ENCODE measurements at regions not wholly inside any gene's neighbourhood (a gene's known extent, or its start where the extent isn't known, plus 50 kb on each side); places are given as distances from the start of the nearest gene placed in this dataset.

- Histone ChIP-seq H3K4me3 (replicated peaks in 1 of 3; ENCODE audit: low read depth in 2 of 3, low read length in 3 of 3) (no peak overlapping the region), H4K20me1 (ENCODE audit: insufficient read depth, low read length) (no peaks in the 10 kb centered on the region), H2AFZ (ENCODE audit: insufficient read depth, low read depth, low read length, poor library complexity, severe bottlenecking) (no peak overlapping the region), H3K9me3 (replicated peaks in 1 of 2; ENCODE audit: control insufficient read depth in 1 of 2, insufficient read depth in 1 of 2, low read length in 2 of 2) (peaks cover 0 to 10% of the 10 kb centered on the region in 2 donors), H3K27ac (ENCODE audit: low read depth in 1 of 2, low read length in 2 of 2) (no peak overlapping the region), H3K27me3 (ENCODE audit: control insufficient read depth in 2 of 2, insufficient read depth in 2 of 2, low read length in 2 of 2) (no peaks in the 10 kb centered on the region), H3K4me2 (replicated peaks; ENCODE audit: extremely low read depth, low read length, poor library complexity, severe bottlenecking) (no peak overlapping the region), H3K9ac (ENCODE audit: insufficient read depth, low read length, poor library complexity, severe bottlenecking) (no peak overlapping the region), H3K36me3 (replicated peaks in 1 of 2; ENCODE audit: control insufficient read depth in 1 of 2, insufficient read depth in 2 of 2, low read length in 2 of 2) (no peaks in the 10 kb centered on the region), H3K79me2 (ENCODE audit: insufficient read depth, low read length) (no peaks in the 10 kb centered on the region), H3K4me1 (ENCODE audit: control insufficient read depth in 1 of 2, insufficient read depth in 2 of 2, low read length in 2 of 2) (no peaks in the 10 kb centered on the region)
- Mint-ChIP-seq H3K9me3 (peaks cover 0 to 8% (median 2%) of the 10 kb centered on the region in 7 donors), H3K36me3 (no peaks in the 10 kb centered on the region), H3K27me3 (ENCODE audit: low read depth in 3 of 3) (no peaks in the 10 kb centered on the region), H3K27ac (no peak overlapping the region), H3K4me3 (no peak overlapping the region), H3K4me1 (no peaks in the 10 kb centered on the region)
- WGBS (ENCODE audit: insufficient coverage), result no CpG with 5 or more reads among the region's 2 CpGs
- intact Hi-C loops (cut with micrococcal nuclease), result no loop called here
- DNase-seq, result no peak
- no peak for TF ChIP-seq CTCF (IDR thresholded peaks at IDR 0.05)
Measured at GRCh38 chr1:79749607-79750006, 743.1 kb upstream of the ADGRL4 start.

DNA sequence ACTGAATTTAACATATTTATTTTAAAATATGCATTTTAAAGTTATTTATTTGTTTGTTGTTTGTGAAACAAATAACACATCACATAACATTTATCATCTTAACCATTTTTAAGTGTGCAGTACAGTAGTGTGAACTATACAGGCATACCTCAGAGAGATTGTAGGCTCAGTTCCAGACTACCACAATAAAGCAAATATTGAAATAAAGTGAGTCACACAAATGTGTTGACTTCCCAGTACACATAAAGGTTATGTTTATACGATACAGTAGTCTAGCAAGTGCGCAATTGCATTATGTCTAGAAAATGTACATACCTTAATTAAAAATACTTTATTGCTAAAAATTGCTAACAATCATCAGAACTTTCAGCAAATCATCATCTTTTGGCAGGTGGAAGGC lies 739.4 kb upstream of the ADGRL4 start:
- H4K20me1 ChIP-seq (ENCODE audit: insufficient read depth, low read length), result no peaks in the 10 kb centered on the region
- no peaks in the 10 kb centered on the region for H3K27me3 ChIP-seq (ENCODE audit: control insufficient read depth in 2 of 2, insufficient read depth in 2 of 2, low read length in 2 of 2)
- H3K79me2 ChIP-seq (ENCODE audit: insufficient read depth, low read length), result no peaks in the 10 kb centered on the region
- Mint-ChIP-seq H3K4me3 (no peak overlapping the region), H3K27me3 (ENCODE audit: low read depth in 3 of 3) (no peaks in the 10 kb centered on the region), H3K4me1 (no peaks in the 10 kb centered on the region), H3K36me3 (no peaks in the 10 kb centered on the region), H3K27ac (no peak overlapping the region), H3K9me3 (peaks cover 0 to 6% (median under 1%) of the 10 kb centered on the region in 7 donors)
- no peak overlapping the region for H3K9ac ChIP-seq (ENCODE audit: insufficient read depth, low read length, poor library complexity, severe bottlenecking)
- no peak for DNase-seq
- peaks cover 0 to 5% of the 10 kb centered on the region in 2 donors for H3K9me3 ChIP-seq (replicated peaks in 1 of 2; ENCODE audit: control insufficient read depth in 1 of 2, insufficient read depth in 1 of 2, low read length in 2 of 2)
- no peaks in the 10 kb centered on the region for H3K4me1 ChIP-seq (ENCODE audit: control insufficient read depth in 1 of 2, insufficient read depth in 2 of 2, low read length in 2 of 2)
- no peak for TF ChIP-seq CTCF (IDR thresholded peaks at IDR 0.05)
- H3K4me2 ChIP-seq (replicated peaks; ENCODE audit: extremely low read depth, low read length, poor library complexity, severe bottlenecking), result no peak overlapping the region
- H3K4me3 ChIP-seq (replicated peaks in 1 of 3; ENCODE audit: low read depth in 2 of 3, low read length in 3 of 3), result no peak overlapping the region
- no peak overlapping the region for H3K27ac ChIP-seq (ENCODE audit: low read depth in 1 of 2, low read length in 2 of 2)
- no peak overlapping the region for H2AFZ ChIP-seq (ENCODE audit: insufficient read depth, low read depth, low read length, poor library complexity, severe bottlenecking)
- H3K36me3 ChIP-seq (replicated peaks in 1 of 2; ENCODE audit: control insufficient read depth in 1 of 2, insufficient read depth in 2 of 2, low read length in 2 of 2), result no peaks in the 10 kb centered on the region
- no CpG with 5 or more reads among the region's 2 CpGs for WGBS (ENCODE audit: insufficient coverage)
- intact Hi-C loops (cut with micrococcal nuclease), result no loop called here
